Neural progenitor cell (in vitro differentiated cells): ENCODE measurements at regions not wholly inside any gene's neighbourhood (a gene's known extent, or its start where the extent isn't known, plus 50 kb on each side); places are given as distances from the start of the nearest gene placed in this dataset.

Experiments
- DNase-seq: peaks from one replicate; pipeline ENCODE4 v3.0.0-alpha.2; 2016; ENCODE audit warnings: low spot score
- H2AFZ ChIP-seq: fragments of 200-600 bp; sonication (generic); replicated peaks from 2 replicates; pipeline ENCODE4 v1.6.1; 2016; ENCODE audit warnings: antibody characterized with exemption
- H3F3A ChIP-seq: fragments of 200-600 bp; sonication (generic); 2 replicates; pipeline ENCODE4 v1.6.1; 2016; ENCODE audit warnings: antibody characterized with exemption, low read depth
- H3K27ac ChIP-seq: fragments of 200-600 bp; sonication (generic); 2 replicates; pipeline ENCODE4 v1.5.1; 2016; ENCODE audit warnings: mild to moderate bottlenecking
- H3K27me3 ChIP-seq: fragments of 200-600 bp; sonication (generic); 2 replicates; pipeline ENCODE4 v1.6.1; 2016; ENCODE audit warnings: mild to moderate bottlenecking, moderate library complexity
- H3K36me3 ChIP-seq: fragments of 200-600 bp; sonication (generic); 2 replicates; pipeline ENCODE4 v1.5.1; 2016
- H3K4me1 ChIP-seq: fragments of 200-600 bp; sonication (generic); 2 replicates; pipeline ENCODE4 v1.6.1; 2016; ENCODE audit warnings: mixed run types
- H3K4me2 ChIP-seq: fragments of 200-600 bp; sonication (generic); 2 replicates; pipeline ENCODE4 v1.6.1; 2016
- H3K4me3 ChIP-seq: fragments of 200-600 bp; sonication (generic); 2 replicates; pipeline ENCODE4 v1.5.1; 2016
- H3K79me2 ChIP-seq: fragments of 200-600 bp; sonication (generic); 2 replicates; pipeline ENCODE4 v1.6.1; 2016; ENCODE audit warnings: low read depth
- H3K9ac ChIP-seq: fragments of 200-600 bp; sonication (generic); 2 replicates; pipeline ENCODE4 v1.6.1; 2016
- H3K9me3 ChIP-seq: fragments of 200-600 bp; sonication (generic); 2 replicates; pipeline ENCODE4 v1.5.1; 2016; ENCODE audit warnings: low read depth
- H4K20me1 ChIP-seq: fragments of 200-600 bp; sonication (generic); 2 replicates; pipeline ENCODE4 v1.6.1; 2016; ENCODE audit warnings: low read depth
- H3K27ac Mint-ChIP-seq: 3 replicates; pipeline ENCODE4 v1.8.0; 2021; ENCODE audit warnings: mixed read lengths
- H3K27me3 Mint-ChIP-seq: 2 replicates; pipeline ENCODE4 v1.8.0; 2022; ENCODE audit warnings: low read depth, mild to moderate bottlenecking, inconsistent platforms, moderate library complexity, mixed read lengths; ENCODE audit not compliant: insufficient read depth
- H3K36me3 Mint-ChIP-seq: 3 replicates; pipeline ENCODE4 v1.8.0; 2021; ENCODE audit warnings: mixed read lengths
- H3K4me1 Mint-ChIP-seq: 3 replicates; pipeline ENCODE4 v1.8.0; 2021; ENCODE audit warnings: mixed read lengths
- H3K4me3 Mint-ChIP-seq: 3 replicates; pipeline ENCODE4 v1.8.0; 2021; ENCODE audit warnings: mild to moderate bottlenecking, moderate library complexity, mixed read lengths
- H3K9me3 Mint-ChIP-seq: 3 replicates; pipeline ENCODE4 v1.8.0; 2020; ENCODE audit warnings: mixed read lengths
- EZH2 ChIP-seq: fragments of 200-600 bp; sonication (generic); IDR thresholded peaks from 2 replicates; pipeline ENCODE4 v1.6.1; 2017; ENCODE audit warnings: antibody characterized with exemption, mild to moderate bottlenecking, moderate library complexity
- EZH2phosphoT487 ChIP-seq: fragments of 200-600 bp; sonication (generic); IDR thresholded peaks from 2 replicates; pipeline ENCODE4 v1.6.1; 2017; ENCODE audit warnings: antibody characterized with exemption
- TF ChIP-seq, protein P1 (sequence below): fragments of 200-600 bp; sonication (generic); IDR thresholded peaks from 2 replicates; pipeline ENCODE4 v1.5.1; 2017; ENCODE audit warnings: antibody characterized with exemption, mild to moderate bottlenecking

DNA sequence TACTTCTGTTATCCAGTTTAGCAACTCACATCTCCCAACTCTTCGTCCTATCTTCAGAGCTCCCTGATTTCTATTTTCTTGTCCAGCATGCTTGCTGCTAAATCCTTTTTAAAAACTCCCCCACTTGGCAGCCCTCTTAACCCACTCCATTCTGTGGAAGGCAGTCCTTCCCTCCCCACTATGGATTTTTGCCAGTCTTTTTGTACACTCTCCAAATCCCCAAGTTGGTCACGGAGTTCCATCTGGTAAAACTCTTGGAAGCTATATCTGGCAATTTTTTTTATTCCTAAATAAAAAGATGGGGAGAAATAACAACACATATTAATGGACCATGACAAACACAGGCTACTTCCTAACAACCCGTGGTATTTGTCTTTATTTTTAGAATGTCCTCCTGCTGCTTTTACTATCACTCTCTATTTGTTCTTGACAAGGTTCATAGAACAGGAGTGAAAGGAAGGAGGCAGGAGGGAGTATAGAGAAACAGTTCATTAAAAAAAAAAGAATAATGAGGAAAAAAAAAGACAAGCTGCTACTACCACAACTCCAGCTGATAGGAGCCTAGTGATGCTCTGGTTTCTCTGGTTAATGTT, 120.0 kb upstream of the THSD7B start:
- no peak overlapping the region for H3K4me2 ChIP-seq

DNA sequence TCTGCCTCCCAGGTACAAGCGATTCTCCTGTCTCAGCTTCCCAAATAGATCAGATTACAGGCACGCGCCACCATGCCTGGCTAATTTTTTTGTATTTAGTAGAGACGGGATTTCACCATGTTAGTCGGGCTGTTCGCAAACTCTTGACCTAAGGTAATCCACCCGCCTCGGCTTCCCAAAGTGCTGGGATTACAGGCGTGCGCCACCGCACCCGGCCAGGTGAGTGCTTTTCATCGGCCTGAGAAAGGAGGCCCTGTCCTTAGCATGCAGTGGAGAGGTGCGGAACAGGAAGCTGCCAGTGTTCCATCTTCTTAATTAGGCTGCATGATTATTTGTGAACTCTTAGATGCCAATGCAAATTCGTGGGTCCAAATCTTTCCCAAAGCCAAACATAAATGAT, 125.7 kb upstream of the THSD7B start:
- Histone ChIP-seq H3K4me3 (no peak overlapping the region), H3K27ac (no peak overlapping the region), H3F3A (no peaks in the 10 kb centered on the region), H3K27me3 (no peaks in the 10 kb centered on the region), H3K79me2 (no peaks in the 10 kb centered on the region), H3K4me2 (no peak overlapping the region), H3K36me3 (no peaks in the 10 kb centered on the region), H3K4me1 (no peaks in the 10 kb centered on the region), H2AFZ (no peak overlapping the region), H4K20me1 (no peaks in the 10 kb centered on the region), H3K9ac (no peak overlapping the region), H3K9me3 (no peaks in the 10 kb centered on the region)
- H3K36me3 Mint-ChIP-seq = no peaks in the 10 kb centered on the region
- no peaks in the 10 kb centered on the region for H3K4me1 Mint-ChIP-seq
- no peak for DNase-seq
- H3K9me3 Mint-ChIP-seq = no peaks in the 10 kb centered on the region
- no peak overlapping the region for H3K4me3 Mint-ChIP-seq
- TF ChIP-seq, protein P1, sequence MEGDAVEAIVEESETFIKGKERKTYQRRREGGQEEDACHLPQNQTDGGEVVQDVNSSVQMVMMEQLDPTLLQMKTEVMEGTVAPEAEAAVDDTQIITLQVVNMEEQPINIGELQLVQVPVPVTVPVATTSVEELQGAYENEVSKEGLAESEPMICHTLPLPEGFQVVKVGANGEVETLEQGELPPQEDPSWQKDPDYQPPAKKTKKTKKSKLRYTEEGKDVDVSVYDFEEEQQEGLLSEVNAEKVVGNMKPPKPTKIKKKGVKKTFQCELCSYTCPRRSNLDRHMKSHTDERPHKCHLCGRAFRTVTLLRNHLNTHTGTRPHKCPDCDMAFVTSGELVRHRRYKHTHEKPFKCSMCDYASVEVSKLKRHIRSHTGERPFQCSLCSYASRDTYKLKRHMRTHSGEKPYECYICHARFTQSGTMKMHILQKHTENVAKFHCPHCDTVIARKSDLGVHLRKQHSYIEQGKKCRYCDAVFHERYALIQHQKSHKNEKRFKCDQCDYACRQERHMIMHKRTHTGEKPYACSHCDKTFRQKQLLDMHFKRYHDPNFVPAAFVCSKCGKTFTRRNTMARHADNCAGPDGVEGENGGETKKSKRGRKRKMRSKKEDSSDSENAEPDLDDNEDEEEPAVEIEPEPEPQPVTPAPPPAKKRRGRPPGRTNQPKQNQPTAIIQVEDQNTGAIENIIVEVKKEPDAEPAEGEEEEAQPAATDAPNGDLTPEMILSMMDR = no peak
- TF ChIP-seq EZH2 (no peak), EZH2phosphoT487 (no peak)
- H3K27ac Mint-ChIP-seq = no peak overlapping the region
- H3K27me3 Mint-ChIP-seq = no peaks in the 10 kb centered on the region

More for the DNA sequence above, 120.0 kb upstream of the THSD7B start:
- DNase-seq = no peak
- Mint-ChIP-seq H3K9me3 (no peaks in the 10 kb centered on the region), H3K27me3 (peaks cover 2% of the 10 kb centered on the region), H3K4me1 (peaks cover 3% of the 10 kb centered on the region), H3K4me3 (no peak overlapping the region), H3K36me3 (no peaks in the 10 kb centered on the region), H3K27ac (no peak overlapping the region)
- no peaks in the 10 kb centered on the region for H3K27me3 ChIP-seq
- no peak overlapping the region for H3K27ac ChIP-seq
- TF ChIP-seq EZH2 (no peak), EZH2phosphoT487 (no peak)
- TF ChIP-seq, protein P1 = no peak
- H3K4me3 ChIP-seq = no peak overlapping the region
- H3F3A ChIP-seq = no peaks in the 10 kb centered on the region
- H3K9ac ChIP-seq = no peak overlapping the region
- no peaks in the 10 kb centered on the region for H3K4me1 ChIP-seq
- no peaks in the 10 kb centered on the region for H3K36me3 ChIP-seq
- H3K9me3 ChIP-seq = no peaks in the 10 kb centered on the region
- no peak overlapping the region for H2AFZ ChIP-seq
- no peaks in the 10 kb centered on the region for H3K79me2 ChIP-seq
- H4K20me1 ChIP-seq = no peaks in the 10 kb centered on the region

DNA sequence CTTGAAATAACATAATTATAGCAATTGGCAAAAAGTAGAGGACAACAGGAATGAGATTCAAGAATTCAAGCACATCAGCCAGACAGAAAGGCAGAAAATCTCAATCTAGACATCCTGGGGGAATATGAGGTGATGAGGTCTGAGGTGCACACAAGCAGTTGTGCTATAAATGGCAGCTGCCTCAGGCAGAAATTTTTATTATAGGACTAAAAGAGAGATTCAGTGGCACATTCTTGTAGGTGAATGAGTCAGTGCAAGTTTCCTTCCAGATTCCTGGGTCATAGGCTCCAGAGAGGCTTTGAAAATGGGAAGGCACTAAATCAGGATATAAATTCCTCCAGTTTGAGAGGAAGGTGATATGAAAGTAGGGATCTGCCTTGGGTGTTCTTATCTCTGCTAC, 127.2 kb upstream of the THSD7B start:
- Mint-ChIP-seq H3K4me1 (no peaks in the 10 kb centered on the region), H3K36me3 (no peaks in the 10 kb centered on the region), H3K9me3 (no peaks in the 10 kb centered on the region), H3K4me3 (no peak overlapping the region), H3K27me3 (no peaks in the 10 kb centered on the region), H3K27ac (no peak overlapping the region)
- no peak overlapping the region for H2AFZ ChIP-seq
- no peaks in the 10 kb centered on the region for H3K4me1 ChIP-seq
- H3K36me3 ChIP-seq = no peaks in the 10 kb centered on the region
- TF ChIP-seq EZH2phosphoT487 (no peak), EZH2 (no peak)
- TF ChIP-seq, protein P1 = no peak
- no peak overlapping the region for H3K9ac ChIP-seq
- H3F3A ChIP-seq = no peaks in the 10 kb centered on the region
- no peaks in the 10 kb centered on the region for H4K20me1 ChIP-seq
- no peaks in the 10 kb centered on the region for H3K27me3 ChIP-seq
- H3K9me3 ChIP-seq = no peaks in the 10 kb centered on the region
- H3K79me2 ChIP-seq = no peaks in the 10 kb centered on the region
- H3K4me2 ChIP-seq = no peak overlapping the region
- no peak overlapping the region for H3K4me3 ChIP-seq
- DNase-seq = no peak
- H3K27ac ChIP-seq = no peak overlapping the region
